ENCODE measurements at regions not wholly inside any gene's neighbourhood (a gene's known extent, or its start where the extent isn't known, plus 50 kb on each side); places are given as distances from the start of the nearest gene placed in this dataset.
"Not testable (repeated sequence)": the region's sequence is repeated elsewhere in the genome, so short reads cannot be mapped to it uniquely, and the experiment has no call there.

DNA sequence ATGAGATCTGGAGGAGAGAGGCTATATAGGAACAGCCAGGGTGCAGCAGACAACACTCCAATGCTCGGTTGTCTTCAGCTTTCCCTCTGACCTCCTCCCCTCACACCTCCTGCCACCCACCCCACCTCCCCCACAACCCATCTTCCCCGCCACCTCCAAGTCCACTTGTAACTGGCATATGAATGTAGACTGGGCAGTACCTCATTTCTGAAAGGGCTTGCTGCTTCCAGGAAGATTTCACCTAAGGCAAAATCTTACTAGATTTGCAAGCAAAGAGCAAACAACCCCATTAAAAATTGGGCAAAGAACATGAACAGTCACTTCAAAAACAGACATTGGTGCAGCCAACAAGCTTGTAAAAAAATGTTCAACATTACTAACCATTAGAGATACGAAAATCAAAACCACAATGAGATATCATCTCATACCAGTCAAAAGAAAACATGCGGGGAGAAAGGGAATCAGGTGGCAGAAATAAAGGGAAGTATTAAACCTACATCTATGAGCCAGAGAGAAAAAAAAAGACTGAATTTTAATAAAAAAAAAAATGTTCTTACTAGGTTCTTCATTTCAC, 164.6 kb upstream of the C1GALT1 start:
- no peak for ATAC-seq
- TF ChIP-seq, protein P1, sequence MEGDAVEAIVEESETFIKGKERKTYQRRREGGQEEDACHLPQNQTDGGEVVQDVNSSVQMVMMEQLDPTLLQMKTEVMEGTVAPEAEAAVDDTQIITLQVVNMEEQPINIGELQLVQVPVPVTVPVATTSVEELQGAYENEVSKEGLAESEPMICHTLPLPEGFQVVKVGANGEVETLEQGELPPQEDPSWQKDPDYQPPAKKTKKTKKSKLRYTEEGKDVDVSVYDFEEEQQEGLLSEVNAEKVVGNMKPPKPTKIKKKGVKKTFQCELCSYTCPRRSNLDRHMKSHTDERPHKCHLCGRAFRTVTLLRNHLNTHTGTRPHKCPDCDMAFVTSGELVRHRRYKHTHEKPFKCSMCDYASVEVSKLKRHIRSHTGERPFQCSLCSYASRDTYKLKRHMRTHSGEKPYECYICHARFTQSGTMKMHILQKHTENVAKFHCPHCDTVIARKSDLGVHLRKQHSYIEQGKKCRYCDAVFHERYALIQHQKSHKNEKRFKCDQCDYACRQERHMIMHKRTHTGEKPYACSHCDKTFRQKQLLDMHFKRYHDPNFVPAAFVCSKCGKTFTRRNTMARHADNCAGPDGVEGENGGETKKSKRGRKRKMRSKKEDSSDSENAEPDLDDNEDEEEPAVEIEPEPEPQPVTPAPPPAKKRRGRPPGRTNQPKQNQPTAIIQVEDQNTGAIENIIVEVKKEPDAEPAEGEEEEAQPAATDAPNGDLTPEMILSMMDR (IDR thresholded peaks at IDR 0.05): no peak
- H3K36me3 ChIP-seq (ENCODE audit: low read depth): no peaks in the 10 kb centered on the region

DNA sequence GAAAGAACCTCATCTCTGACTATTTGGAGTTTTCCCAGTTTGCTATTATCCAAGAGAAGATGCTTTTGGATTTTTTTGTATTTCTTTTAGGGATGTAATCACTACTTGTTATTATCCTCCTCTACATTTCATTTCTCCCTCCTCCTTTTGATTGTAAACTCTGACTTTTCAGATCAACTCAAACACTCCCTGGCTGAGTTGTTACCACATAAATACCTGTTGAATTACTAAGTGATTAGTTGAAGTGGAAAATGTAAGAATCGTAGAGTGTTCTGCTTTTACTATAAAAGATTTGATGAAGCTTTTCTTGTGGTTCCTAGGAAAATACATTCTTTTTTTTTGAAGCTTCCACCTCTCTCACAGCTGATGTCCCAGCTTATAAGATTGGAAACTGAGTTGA, 164.1 kb upstream of the C1GALT1 start:
- DNase-seq: no peak
- Histone ChIP-seq H3K4me3 (no peak overlapping the region), H3K36me3 (ENCODE audit: low read depth) (no peaks in the 10 kb centered on the region), H3K4me1 (ENCODE audit: low read depth) (no peaks in the 10 kb centered on the region), H3K9me3 (no peaks in the 10 kb centered on the region)
- intact Hi-C loops (cut with DNase I, micrococcal nuclease): no loop called here
- TF ChIP-seq, protein P1 (IDR thresholded peaks at IDR 0.05): no peak
- ATAC-seq: no peak

More for the DNA sequence above, 164.6 kb upstream of the C1GALT1 start:
- intact Hi-C loops (cut with DNase I, micrococcal nuclease): no loop called here
- H3K4me1 ChIP-seq (ENCODE audit: low read depth): no peaks in the 10 kb centered on the region
- no peak overlapping the region for H3K4me3 ChIP-seq
- DNase-seq: no peak
- no peaks in the 10 kb centered on the region for H3K9me3 ChIP-seq

DNA sequence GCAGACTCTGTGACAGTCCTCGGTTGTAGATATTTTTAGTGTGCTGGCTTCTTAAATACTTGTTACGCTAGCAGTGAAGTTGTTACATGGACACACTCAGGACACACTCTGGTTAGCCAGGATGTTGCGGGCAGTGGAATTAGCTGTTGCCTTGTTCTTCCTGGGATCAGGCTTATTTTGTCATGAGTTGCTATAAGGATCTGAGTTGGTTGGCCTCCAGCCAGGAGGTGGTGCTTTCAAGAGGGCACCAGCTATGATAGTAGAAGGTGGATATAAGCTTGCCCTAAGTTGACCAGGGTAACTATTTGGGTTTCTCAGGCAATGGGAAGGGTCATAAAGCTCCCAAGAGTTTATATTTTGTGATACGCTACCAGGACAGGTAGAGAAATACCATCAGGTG, 150.1 kb upstream of the C1GALT1 start:
- DNase-seq (no peak), ATAC-seq (no peak)
- H3K36me3 ChIP-seq (ENCODE audit: low read depth): no peaks in the 10 kb centered on the region
- intact Hi-C loops (cut with DNase I, micrococcal nuclease): no loop called here
- TF ChIP-seq, protein P1 (IDR thresholded peaks at IDR 0.05): no peak
- no peaks in the 10 kb centered on the region for H3K4me1 ChIP-seq (ENCODE audit: low read depth)
- H3K4me3 ChIP-seq: no peak overlapping the region
- no peaks in the 10 kb centered on the region for H3K9me3 ChIP-seq

DNA sequence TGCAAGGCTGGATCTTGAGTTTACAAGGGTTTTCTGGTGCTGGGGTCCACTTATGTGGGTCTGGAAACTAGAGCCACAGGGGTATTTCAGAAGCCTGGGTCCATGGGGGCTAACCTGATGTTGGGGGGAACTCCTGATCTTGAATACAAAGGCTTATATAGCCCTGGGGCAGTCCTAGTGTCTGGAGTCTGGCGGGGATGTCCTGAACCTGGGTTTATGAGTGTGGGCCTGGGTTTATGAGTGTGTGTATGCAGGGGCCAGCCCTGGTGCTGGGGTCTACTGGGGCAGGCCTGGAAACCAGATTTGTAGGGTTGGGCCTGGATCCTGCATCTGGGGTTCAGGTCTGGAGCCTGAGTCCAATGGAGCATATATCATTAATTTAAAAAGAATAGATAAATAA, 146.5 kb upstream of the C1GALT1 start:
- Histone ChIP-seq H3K4me3 (no peak overlapping the region), H3K9me3 (no peaks in the 10 kb centered on the region), H3K36me3 (ENCODE audit: low read depth) (no peaks in the 10 kb centered on the region), H3K4me1 (ENCODE audit: low read depth) (no peaks in the 10 kb centered on the region)
- no peak for ATAC-seq
- no peak for DNase-seq
- TF ChIP-seq, protein P1 (IDR thresholded peaks at IDR 0.05): no peak
- intact Hi-C loops (cut with DNase I, micrococcal nuclease): no loop called here

DNA sequence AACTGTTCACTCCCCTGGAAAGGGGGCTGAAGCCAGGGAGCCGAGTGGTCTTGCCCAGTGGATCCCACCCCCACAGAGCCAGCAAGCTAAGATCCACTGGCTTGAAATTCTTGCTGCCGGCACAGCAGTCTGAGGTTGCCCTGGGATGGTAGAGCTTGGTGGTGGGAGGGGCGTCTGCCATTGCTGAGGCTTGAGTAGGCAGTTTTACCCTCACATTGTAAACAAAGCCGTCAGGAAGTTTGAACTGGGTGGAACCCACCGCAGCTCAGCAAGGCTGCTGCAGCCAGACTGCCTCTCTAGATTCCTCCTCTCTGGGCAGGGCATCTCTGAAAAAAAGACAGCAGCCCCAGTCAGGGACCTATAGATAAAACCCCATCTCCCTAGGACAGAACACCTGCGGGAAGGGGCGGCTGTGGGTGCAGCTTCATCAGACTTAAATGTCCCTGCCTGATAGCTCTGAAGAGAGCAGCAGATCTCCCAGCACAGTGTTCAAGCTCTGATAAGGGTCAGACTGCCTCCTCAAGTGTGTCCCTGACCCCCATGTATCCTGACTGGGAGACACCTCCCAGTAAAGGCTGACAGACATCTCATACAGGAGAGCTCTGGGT, 140.0 kb upstream of the C1GALT1 start:
- ATAC-seq; DNase-seq; intact Hi-C loops (cut with DNase I, micrococcal nuclease); H3K4me1 ChIP-seq (ENCODE audit: low read depth); H3K36me3 ChIP-seq (ENCODE audit: low read depth); H3K9me3 ChIP-seq; H3K4me3 ChIP-seq: not testable (repeated sequence)

DNA sequence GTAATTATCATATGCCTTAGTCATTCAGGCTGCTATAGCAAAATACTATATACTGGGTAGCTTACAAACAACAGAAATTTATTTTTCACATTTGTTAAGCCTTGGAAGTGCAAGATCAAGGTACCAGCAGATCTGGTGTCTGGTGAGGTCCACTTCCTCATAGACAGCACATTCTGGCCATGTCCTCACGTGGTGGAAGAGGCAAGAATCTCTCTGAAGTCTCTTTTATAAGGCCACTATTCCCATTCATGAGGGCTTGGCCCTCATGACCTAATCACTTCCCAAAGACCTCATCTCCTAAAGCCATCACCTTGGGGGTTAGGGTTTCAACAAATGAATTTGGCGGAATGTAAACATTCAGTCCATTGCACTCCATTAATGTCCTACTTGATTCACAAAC, 137.5 kb upstream of the C1GALT1 start:
- ATAC-seq (no peak), DNase-seq (no peak)
- Histone ChIP-seq H3K4me3 (no peak overlapping the region), H3K9me3 (no peaks in the 10 kb centered on the region), H3K4me1 (ENCODE audit: low read depth) (no peaks in the 10 kb centered on the region), H3K36me3 (ENCODE audit: low read depth) (no peaks in the 10 kb centered on the region)
- intact Hi-C loops (cut with DNase I, micrococcal nuclease): no loop called here
- TF ChIP-seq, protein P1 (IDR thresholded peaks at IDR 0.05): no peak

Measured in mucosa of descending colon (tissue), 3 donors.